22Rv1 (cell line): ENCODE measurements at regions not wholly inside any gene's neighbourhood (a gene's known extent, or its start where the extent isn't known, plus 50 kb on each side); places are given as distances from the start of the nearest gene placed in this dataset.

Source experiments
- CTCF ChIP-seq: fragments of 450-650 bp; IDR thresholded peaks from 2 replicates; pipeline ENCODE4 v1.5.1; 2017; ENCODE audit warnings: mild to moderate bottlenecking
- ZFX ChIP-seq: fragments of 450-650 bp; IDR thresholded peaks from 2 replicates; pipeline ENCODE4 v1.6.1; 2017; ENCODE audit warnings: antibody characterized with exemption, borderline replicate concordance

DNA sequence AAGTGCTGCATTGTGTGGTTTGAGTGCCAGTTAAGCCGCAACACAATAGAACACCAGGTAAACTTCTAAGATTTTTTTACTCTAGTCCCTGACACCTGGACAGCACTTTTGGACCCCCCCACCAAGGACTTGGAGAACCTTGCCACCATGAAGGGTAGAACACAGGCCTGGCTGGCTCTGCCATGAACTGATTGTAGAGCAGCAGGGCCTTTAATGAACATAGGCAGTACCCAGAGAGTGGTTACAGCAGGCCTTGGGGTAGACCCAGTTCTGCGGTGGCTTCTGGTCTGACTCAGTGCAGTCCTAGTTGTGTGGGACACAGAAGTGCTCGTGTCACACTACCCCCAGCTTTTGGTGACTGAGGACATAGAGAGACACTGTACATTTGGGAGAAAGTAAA, 648.3 kb downstream of the PCDH19 start:
- TF ChIP-seq CTCF (no peak), ZFX (no peak)
